Cerebellar cortex (tissue), 1 donor: ENCODE measurements at regions not wholly inside any gene's neighbourhood (a gene's known extent, or its start where the extent isn't known, plus 50 kb on each side); places are given as distances from the start of the nearest gene placed in this dataset.
"Not testable (repeated sequence)": the region's sequence is repeated elsewhere in the genome, so short reads cannot be mapped to it uniquely, and the experiment has no call there.

Source experiments
- DNase-seq: peaks from one replicate; pipeline ENCODE4 v3.0.0-alpha.2; 2015; ENCODE audit warnings: low spot score

DNA sequence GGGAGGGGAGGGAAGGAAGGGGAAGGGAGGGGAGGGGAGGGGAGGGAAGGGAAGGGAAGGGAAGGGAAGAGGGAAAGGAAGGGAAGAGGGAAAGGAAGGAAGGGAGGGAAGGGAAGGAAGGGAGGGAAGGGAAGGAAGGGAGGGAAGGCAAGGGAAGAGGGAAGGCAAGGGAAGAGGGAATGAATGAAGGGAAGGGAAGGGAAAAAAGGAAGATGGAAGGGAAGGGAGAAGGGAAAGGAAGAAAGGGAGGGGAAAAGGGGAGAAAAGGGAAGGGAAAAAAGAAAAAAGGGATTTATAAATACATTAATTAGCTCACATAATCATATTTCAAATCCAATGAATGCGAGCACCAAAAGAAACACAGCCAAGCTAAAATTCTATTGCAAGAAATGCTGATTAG is 202.9 kb upstream of the LRRTM4 start:
- DNase-seq: no peak

DNA sequence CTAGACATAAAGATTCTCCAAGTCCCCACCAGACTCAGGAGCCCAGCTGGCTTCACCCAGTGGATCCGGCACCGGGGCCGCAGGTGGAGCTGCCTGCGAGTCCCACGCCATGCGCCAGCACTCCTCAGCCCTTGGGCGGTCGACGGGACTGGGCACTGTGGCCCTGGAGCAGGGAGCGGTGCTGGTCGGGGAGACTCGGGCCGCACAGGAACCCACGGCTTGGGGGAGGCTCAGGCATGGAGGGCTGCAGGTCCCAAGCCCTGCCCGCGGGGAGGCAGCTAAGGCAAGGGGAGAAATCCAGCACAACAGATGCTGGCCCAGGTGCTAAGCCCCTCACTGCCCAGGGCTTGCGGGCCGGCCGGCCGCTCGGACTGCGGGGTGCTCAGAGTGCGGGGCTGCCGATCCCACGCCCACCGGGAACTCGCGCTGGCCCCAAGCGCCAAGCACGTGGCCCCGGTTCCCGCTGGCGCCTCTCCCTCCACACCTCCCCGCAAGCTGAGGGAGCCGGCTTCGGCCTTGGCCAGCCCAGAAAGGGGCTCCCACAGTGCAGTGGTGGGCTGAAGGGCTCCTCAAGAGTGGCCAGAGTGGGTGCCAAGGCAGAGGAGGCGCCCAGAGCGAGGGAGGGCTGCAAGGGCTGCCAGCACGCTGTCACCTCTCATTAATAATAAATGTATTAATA is 212.6 kb upstream of the LRRTM4 start:
- DNase-seq: not testable (repeated sequence)

DNA sequence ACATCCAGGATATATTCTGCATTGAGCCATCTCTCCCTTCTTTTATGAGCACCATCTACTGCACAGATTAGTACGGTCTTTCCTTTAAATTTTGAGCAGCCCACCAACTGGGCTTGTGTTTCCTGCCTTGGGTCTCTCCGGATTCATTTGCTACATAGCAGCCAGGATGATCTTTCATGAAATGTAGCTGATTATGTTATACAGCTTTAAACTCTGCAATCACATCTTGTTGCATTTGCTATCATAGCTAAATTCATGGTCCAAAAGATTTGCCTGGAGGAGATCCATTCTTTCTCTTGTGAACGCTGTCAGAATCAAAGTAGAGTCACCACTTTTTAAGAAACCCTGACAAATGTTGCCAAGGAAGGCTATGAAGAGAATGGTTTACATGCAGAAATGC is 215.1 kb upstream of the LRRTM4 start:
- DNase-seq: no peak

DNA sequence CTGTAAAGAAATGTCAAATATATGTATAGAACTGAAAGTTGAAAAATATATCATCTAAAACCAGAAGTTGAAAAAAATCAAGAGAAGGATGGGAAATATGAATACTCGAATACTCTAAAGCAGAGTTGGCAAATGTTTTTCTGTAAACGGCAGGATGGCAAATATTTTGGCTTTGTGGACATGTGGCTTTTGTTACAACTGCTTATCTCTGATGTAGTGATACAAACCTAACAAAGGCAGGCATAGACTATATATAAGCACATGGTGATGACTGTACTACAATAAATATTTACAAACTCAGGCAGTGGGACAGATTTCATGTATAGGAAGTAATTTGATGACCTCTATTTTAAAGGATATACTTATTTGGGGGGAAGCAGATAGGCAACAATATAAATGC is 224.6 kb upstream of the LRRTM4 start:
- DNase-seq: no peak

DNA sequence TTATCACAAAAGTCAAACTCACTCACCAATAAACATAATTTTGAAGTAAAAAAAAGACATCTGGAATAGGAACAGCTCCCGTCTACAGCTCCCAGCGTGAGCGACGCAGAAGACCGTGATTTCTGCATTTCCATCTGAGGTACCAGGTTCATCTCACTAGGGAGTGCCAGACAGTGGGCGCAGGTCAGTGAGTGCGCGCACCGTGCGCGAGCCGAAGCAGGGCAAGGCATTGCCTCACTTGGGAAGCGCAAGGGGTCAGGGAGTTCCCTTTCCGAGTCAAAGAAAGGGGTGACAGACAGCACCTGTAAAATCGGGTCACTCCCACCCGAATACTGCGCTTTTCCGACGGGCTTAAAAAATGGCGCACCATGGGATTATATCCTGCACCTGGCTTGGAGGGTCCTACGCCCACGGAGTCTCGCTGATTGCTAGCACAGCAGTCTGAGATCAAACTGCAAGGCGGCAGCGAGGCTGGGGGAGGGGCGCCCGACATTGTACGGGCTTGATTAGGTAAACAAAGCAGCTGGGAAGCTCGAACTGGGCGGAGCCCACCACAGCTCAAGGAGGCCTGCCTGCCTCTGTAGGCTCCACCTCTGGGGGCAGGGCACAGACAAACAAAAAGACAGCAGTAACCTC is 231.7 kb upstream of the LRRTM4 start:
- DNase-seq: not testable (repeated sequence)

DNA sequence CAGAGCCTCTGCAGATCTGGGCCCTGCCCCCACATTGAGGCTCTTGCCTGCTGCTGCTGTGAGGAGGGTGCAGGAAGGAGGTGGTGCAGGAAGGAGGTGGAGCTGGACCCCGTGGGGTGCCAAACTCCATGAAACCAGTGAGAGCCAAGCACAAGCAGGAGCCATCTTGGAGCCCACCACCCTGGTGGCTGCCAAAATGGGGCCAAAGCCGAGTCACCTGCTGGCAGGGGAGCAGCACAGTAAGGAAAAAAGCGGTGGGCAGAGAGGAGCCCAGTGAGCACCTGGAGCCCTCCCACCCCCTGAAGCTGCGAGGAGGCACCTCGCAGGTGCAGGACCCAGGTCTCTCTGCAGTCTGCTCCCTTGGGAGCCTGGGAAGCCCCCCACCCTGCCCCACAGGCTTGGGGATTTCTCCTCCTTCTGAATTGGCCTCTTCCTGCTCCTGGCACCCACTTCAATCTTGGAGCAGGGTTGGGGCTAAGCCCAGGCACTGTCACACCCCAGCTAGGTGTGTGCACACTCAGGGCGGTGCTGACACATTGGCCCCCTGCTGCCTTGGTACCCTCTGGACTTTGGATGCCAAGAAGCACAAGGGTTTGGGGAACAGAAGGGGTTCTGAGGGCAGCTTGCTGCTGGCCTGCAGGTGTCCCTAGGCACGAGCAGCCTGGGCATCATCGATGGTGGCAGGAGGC is 245.4 kb upstream of the LRRTM4 start:
- no peak for DNase-seq

DNA sequence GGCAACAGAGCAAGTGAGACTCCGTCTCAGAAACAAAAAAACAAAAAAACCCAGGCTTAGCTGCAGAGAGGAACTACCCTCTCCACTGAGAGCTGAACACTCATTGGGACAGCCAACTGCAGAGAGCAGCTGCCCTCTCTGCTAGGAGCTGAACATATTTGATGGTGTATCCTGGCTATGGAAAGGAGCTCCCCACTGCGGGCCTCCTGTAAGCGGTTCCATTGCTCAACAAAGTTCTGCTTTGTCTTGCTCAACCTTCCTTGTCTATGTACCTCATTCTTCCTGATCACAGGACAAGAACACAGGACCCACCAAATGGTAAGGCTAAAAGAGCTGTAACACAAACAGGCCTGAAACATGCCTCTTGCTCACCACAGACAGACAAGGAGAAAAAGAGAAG is 246.3 kb upstream of the LRRTM4 start:
- DNase-seq: no peak

DNA sequence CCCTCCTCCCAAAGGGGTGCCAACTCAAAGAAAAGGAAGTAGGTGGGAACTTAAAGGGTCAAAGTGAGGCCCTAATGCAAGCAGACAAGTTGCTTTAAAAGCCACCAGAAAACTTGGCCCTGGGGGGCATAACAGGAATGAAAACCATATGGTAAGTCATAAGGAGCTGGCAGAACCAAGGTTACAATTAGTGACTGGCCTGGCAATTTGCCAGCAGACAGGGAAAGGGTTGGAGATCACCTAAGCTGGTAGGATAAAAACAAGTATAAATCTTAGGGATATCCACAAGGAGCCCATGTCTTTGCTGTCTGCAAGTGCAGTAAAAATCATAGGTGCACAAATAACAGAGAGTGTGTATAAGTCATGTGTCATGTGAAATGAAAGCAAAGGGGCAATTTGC is 256.7 kb upstream of the LRRTM4 start:
- no peak for DNase-seq

DNA sequence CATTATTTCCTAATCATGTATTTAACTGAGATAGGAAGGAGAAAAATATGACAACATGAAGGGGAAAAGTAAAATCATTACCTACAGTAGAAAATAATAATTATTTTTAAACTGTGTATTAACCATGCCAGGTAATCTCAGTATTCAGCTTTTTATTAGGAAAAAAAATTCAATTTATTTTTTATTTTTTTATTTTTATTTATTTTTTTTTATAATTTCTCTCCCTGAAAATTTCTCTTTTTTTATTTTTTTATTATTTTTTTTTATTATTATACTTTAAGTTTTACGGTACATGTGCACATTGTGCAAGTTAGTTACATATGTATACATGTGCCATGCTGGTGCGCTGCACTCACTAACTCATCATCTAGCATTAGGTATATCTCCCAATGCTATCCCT is 271.3 kb upstream of the LRRTM4 start:
- not testable (repeated sequence) for DNase-seq

DNA sequence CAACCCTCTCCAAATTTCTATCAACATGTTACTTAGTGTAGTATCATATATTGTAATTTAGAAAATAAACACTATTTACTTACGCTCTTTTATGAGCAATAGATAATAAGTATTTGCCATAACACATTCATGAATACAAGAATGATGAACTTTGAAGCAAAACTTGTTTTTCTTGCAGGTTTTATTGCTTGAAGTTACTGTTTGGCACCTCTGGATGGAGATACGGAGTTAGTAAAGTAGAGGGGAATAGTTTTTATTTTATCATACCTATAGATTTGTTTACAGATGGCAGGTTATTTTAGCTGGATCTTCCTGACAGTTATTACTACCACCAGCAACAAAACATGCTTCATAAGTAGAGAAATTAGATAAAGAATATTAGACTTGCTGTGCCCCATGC is 274.2 kb upstream of the LRRTM4 start:
- DNase-seq: no peak

DNA sequence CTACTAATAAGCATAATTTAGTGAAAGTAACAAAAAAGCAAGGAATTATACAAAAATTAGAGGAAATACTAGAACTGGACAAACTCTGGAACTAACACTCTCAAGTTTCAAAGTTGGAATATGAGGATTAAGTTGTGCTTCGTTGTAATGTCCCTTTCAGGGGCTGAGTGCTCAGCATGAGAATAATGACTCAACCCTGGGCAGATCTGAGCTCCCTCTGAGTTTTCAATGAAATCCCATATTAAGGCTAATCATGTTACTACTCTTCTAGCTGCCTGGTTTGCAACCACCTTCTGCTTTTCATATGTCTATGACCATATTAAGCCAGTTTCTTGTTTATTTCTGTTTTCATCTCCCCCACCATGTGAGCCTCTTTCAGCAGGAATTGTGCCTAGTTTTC is 274.9 kb upstream of the LRRTM4 start:
- DNase-seq: no peak

DNA sequence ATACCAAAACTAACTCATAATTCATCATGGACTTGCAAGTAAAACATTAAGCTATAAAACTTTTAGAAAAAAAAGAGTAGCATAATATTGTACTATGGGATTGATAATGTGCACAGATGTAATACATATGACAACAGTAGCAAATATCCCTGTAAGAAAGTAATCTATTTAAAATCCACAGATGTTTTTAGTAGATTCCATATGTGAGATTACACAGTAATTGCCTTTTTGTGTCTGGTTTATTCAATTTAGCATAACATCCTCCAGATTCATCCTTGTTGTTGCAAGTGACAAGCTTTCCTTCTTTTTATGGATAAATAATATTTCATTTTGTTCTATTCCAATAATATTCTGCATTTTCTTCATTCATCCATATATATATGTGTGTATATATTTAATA is 278.2 kb upstream of the LRRTM4 start:
- DNase-seq: no peak

DNA sequence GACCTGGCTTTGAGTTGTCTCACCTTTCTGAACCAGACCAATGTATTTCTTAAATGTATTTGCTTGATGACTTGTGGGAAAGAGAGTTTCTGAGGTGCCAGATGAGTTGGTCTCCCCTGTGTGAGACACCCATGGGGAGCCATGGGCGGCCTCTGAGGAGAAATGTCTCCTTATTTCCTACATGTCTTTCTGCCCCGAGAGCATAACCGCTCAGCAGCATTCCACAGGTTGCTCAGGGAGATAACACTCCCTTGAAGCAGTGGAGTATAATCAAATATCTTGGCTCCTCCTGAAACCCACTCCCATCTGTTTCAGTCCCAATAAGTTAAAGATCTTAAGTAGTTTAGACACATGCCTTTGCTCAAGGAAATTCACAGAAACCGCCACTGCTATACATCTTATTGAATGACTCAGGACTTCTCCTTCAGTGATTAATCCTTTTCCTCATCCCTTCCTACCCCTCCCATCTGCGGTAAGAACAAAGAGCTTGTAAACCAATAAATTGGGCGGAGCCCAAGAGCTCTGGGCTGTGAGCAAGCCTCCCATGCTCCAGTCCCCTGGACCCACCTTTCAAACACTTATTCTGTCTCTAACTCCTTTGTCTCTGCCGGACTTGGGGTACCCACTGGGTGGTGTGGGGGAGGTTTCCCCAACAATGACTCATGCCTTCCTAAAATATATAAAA is 285.5 kb upstream of the LRRTM4 start:
- no peak for DNase-seq

DNA sequence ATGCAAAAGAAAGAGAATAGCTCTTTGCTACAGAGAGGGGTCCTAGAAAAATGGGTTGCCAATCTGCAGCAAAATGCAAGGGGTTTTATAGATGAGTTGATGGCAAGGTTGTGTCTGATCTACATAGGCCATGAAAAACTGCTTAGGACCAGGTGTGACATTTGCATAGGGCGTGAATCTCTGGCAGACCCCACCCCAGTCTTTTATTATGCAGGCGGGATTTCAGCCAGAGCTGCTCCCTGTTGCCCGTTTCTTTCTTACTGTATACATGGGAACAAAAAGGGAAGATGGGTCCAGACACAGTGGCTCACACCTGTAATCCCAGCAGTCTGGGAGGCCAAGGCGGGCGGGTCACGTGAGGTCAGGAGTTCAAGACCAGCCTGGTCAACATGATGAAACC is 286.4 kb upstream of the LRRTM4 start:
- DNase-seq: no peak

DNA sequence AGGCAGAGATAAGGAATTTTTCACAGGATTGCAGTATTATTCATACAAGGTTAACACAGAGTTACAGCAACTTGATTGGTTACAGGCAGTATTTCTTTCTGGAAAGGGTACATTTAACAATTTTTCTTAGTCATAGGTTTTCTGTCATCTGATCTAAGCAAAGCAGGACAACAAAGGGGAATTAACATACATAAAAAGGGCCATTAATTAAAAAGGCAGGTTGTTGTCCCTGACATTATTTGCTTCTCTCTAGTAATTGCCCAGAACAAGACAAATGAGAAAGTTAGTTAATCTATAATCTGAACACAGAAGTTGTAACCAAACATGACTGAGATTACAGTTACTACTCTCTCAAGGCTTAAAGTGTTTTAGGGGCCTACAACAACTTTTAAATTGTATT is 291.4 kb upstream of the LRRTM4 start:
- no peak for DNase-seq

DNA sequence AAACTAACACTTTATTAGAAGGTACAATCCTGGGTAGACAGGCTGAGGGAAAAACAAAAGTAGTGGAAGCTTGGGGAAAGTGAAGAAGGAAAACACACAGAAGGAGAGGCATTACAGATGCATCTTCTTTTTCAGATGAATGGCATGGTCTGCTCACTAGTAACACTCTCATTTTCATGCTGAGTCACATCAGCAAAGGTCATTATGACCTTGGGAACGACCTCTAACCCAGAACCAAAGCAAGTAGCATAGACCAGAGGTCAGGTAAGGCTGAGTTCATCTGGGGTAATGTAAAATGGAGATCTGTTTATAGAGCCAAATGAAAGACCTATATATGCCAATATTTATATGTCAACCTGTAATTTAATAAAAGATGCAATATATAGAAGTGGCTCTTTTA is 294.4 kb upstream of the LRRTM4 start:
- DNase-seq: no peak

DNA sequence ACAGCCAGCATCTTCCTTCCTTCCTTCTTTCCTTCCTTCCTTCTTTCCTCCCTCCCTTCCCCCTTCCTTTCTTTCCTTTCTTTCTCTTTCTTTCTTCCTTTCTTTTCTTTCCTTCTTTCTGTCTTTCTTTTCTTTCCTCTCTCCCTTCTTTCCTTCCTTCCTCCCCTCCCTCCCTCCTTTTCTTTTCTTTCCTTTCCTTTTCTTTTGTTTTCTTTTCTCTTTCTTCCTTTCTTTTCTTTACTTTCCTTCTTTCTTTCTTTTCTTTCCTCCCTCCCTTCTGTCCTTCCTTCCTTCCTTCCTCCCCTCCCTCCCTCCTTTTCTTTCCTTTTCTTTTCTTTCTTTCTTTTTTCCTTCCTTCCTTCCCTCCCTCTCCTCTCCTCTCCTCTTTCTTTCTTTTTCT is 296.0 kb upstream of the LRRTM4 start:
- no peak for DNase-seq

DNA sequence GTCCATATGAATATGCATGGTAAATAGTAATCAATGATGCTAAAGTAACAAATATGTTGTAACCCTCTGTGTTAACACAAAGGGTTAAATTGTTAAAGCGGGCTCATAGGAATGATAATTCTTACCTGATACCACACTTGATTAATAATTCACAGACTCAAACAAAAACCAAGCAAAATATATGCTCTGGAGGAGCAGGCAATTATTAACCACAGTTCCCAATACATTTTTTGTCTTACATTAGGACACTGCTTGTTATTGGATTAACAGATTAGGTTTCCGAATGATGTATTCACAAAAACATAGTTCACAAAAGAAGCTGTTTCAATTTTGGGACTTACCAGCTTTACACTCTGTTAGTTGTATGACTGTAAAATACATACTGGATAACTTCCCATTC is 300.9 kb upstream of the LRRTM4 start:
- DNase-seq: no peak

DNA sequence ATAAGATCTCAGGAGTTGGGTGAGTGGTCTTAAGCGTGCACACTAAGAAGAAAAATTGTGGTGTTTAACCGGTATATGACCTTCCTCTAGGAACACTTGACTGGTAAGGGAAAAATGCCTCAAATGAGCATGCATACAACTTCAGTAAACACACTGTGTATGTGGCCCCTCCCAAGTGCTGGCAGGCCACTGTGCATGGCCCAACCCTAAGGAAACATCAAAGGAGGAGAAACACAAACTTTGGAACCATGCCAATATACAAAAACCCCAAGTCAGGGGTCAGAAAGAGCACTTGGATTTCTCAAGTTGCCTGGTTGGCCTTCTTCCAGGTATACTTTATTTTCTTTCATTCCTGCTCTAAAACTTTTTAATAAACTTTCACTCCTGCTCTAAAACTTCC is 308.9 kb upstream of the LRRTM4 start:
- DNase-seq: no peak

DNA sequence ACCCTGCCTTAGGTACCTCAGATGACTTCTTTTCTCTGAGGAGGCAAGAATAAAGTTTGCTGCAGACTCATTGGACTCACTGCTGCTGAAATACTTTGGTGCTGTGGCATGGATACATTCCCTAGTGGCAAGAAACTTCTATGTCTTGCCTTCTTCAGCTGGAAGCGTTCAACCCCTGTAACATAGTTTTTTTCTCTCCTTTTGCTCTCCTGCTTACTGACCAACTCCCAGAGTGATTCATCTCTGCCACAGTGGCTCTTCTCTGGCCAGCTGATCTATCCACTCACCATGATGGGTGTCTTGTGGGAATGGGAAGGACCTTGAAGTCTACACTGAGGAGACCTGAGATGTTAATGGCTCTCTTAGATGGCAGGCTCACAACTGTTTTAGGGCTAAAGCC is 309.3 kb upstream of the LRRTM4 start:
- no peak for DNase-seq

DNA sequence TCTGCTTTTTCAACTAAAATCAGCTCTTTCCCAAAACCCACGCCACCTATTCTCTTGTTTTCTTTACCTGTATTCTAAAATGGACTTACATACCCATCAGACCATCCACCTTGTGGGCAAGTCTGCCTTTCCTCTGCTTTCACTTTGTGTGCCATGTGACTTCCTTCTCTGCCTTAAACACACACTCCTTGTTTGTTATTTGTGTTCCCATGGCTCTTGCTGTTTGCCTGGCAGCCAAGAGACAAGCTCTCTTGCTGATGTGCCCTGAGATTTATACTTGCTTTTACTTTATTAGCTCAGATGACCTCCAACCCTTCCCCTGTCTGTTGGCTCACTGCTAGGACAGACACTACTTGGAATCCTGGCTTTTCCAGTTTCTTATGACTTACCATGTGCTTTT is 309.7 kb upstream of the LRRTM4 start:
- no peak for DNase-seq

DNA sequence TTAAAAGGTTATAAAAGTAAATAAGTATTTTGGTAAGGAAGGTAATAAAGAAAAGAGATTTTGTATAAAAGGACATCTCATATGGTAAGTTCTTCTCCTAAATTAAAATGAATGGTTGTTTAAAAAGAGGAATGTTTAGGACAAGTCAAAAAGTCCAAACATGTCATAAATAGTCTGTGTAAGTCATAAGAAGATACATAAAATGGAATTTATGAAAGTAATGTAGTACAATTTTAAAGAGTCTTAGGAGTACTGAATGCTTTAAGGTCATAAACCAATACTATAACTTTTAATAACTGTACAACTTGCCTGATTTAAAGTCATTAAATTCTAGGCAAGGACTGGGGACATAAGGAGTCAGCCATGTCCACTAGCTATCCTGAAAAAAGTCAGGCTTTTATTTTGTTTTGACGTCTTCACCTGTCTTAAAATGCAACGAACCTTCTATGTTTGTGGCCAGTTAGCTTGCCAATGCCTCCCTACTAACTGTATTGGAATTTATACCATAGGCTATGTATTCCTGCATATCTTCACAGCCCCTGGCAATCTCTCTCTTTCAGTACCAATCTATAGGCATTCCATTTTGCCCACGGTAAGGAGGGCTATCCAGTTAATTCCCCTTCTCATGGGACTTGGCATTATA is 312.3 kb upstream of the LRRTM4 start:
- no peak for DNase-seq

DNA sequence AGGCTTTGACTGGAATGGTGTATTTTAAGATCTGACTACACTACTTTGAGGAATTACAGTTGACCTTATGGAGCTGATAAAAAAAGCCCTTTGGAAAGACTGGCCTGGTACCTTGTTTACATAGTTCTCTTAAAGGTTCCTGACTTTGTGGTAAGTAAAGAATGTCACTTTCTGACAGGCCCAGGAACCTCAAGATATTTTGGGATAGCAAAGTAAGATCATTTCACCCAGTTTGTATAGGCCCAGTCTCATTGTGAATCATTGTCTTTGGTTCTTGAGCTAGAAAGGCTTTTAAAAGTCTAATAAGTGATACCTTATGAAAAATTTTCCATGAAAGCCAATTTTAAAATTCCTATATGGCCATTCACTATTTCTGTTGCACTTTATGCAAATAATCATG is 316.3 kb upstream of the LRRTM4 start:
- DNase-seq: no peak
